ENCODE measurements at regions not wholly inside any gene's neighbourhood (a gene's known extent, or its start where the extent isn't known, plus 50 kb on each side); places are given as distances from the start of the nearest gene placed in this dataset.
"Not testable (repeated sequence)": the region's sequence is repeated elsewhere in the genome, so short reads cannot be mapped to it uniquely, and the experiment has no call there.

- Histone ChIP-seq H3K9me3 (ENCODE audit: control insufficient read depth, insufficient read depth, low read length) (no peaks in the 10 kb centered on the region), H3K4me1 (ENCODE audit: insufficient read depth, low read length) (no peaks in the 10 kb centered on the region; the same call in 1 of the 2 replicates), H3K36me3 (ENCODE audit: insufficient read depth, low read length) (no peaks in the 10 kb centered on the region; the same call in 1 of the 2 replicates), H3K9ac (ENCODE audit: low read depth, low read length) (no peak overlapping the region)
Measured at GRCh38 chr4:115562506-115562905, 449.1 kb upstream of the NDST4 start.

GRCh38 chr4:115548123-115548522, 434.7 kb upstream of the NDST4 start:
- Histone ChIP-seq H3K4me1 (ENCODE audit: insufficient read depth, low read length) (0 out of 2 replicates have a peak, but pooled peaks cover 4% of the 10 kb centered on the region), H3K36me3 (ENCODE audit: insufficient read depth, low read length) (no peaks in the 10 kb centered on the region), H3K9ac (ENCODE audit: low read depth, low read length) (no peak overlapping the region), H3K9me3 (ENCODE audit: control insufficient read depth, insufficient read depth, low read length) (no peaks in the 10 kb centered on the region; the same call in 1 of the 2 replicates)

GRCh38 chr4:115537387-115537786, 424.0 kb upstream of the NDST4 start:
- Histone ChIP-seq H3K4me1 (ENCODE audit: insufficient read depth, low read length) (no peaks in the 10 kb centered on the region), H3K9ac (ENCODE audit: low read depth, low read length) (no peak overlapping the region), H3K9me3 (ENCODE audit: control insufficient read depth, insufficient read depth, low read length) (no peaks in the 10 kb centered on the region)

GRCh38 chr4:115529126-115529525, 415.7 kb upstream of the NDST4 start:
- no peaks in the 10 kb centered on the region for H3K4me1 ChIP-seq (ENCODE audit: insufficient read depth, low read length)
- no peaks in the 10 kb centered on the region for H3K36me3 ChIP-seq (ENCODE audit: insufficient read depth, low read length)
- no peak overlapping the region for H3K9ac ChIP-seq (ENCODE audit: low read depth, low read length)
- H3K9me3 ChIP-seq (ENCODE audit: control insufficient read depth, insufficient read depth, low read length): no peaks in the 10 kb centered on the region

More at GRCh38 chr4:115537387-115537786, 424.0 kb upstream of the NDST4 start:
- H3K36me3 ChIP-seq (ENCODE audit: insufficient read depth, low read length): no peaks in the 10 kb centered on the region

GRCh38 chr4:115519476-115519875, 406.1 kb upstream of the NDST4 start:
- H3K4me1 ChIP-seq (ENCODE audit: insufficient read depth, low read length); H3K36me3 ChIP-seq (ENCODE audit: insufficient read depth, low read length); H3K9ac ChIP-seq (ENCODE audit: low read depth, low read length); H3K9me3 ChIP-seq (ENCODE audit: control insufficient read depth, insufficient read depth, low read length): not testable (repeated sequence)

GRCh38 chr4:115515772-115516171, 402.4 kb upstream of the NDST4 start:
- Histone ChIP-seq H3K36me3 (ENCODE audit: insufficient read depth, low read length) (no peaks in the 10 kb centered on the region), H3K9me3 (ENCODE audit: control insufficient read depth, insufficient read depth, low read length) (no peaks in the 10 kb centered on the region), H3K4me1 (ENCODE audit: insufficient read depth, low read length) (no peaks in the 10 kb centered on the region), H3K9ac (ENCODE audit: low read depth, low read length) (no peak overlapping the region)

GRCh38 chr4:115515366-115515765, 401.9 kb upstream of the NDST4 start:
- H3K9me3 ChIP-seq (ENCODE audit: control insufficient read depth, insufficient read depth, low read length): no peaks in the 10 kb centered on the region
- no peaks in the 10 kb centered on the region for H3K36me3 ChIP-seq (ENCODE audit: insufficient read depth, low read length)
- H3K4me1 ChIP-seq (ENCODE audit: insufficient read depth, low read length): no peaks in the 10 kb centered on the region
- no peak overlapping the region for H3K9ac ChIP-seq (ENCODE audit: low read depth, low read length)

GRCh38 chr4:115514675-115515074, 401.3 kb upstream of the NDST4 start:
- Histone ChIP-seq H3K4me1 (ENCODE audit: insufficient read depth, low read length) (no peaks in the 10 kb centered on the region), H3K36me3 (ENCODE audit: insufficient read depth, low read length) (no peaks in the 10 kb centered on the region), H3K9ac (ENCODE audit: low read depth, low read length) (no peak overlapping the region), H3K9me3 (ENCODE audit: control insufficient read depth, insufficient read depth, low read length) (no peaks in the 10 kb centered on the region)

GRCh38 chr4:115505326-115505725, 391.9 kb upstream of the NDST4 start:
- Histone ChIP-seq H3K36me3 (ENCODE audit: insufficient read depth, low read length) (no peaks in the 10 kb centered on the region), H3K4me1 (ENCODE audit: insufficient read depth, low read length) (no peaks in the 10 kb centered on the region), H3K9ac (ENCODE audit: low read depth, low read length) (no peak overlapping the region), H3K9me3 (ENCODE audit: control insufficient read depth, insufficient read depth, low read length) (no peaks in the 10 kb centered on the region)

DNA sequence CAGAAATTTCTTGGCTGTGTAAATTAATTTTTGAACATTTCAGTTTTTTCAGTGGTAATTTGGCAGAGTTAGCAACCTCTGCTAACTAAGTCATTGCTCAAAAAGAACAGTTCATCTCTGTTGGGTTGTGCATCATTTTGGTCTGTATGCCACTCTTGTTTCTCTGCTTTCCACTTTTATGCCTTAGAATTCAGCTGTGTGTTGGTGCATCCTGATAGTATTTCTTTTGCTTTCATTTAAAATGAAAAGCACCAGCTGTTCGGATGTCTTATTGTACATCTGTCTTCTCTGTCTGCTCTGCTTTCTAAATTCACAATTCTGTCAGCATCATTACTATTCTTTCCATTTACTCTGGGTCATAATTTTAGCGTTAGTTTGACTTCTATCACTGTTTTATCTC, 388.2 kb upstream of the NDST4 start:
- Histone ChIP-seq H3K9me3 (ENCODE audit: control insufficient read depth, insufficient read depth, low read length) (no peaks in the 10 kb centered on the region), H3K36me3 (ENCODE audit: insufficient read depth, low read length) (no peaks in the 10 kb centered on the region), H3K4me1 (ENCODE audit: insufficient read depth, low read length) (no peaks in the 10 kb centered on the region), H3K9ac (ENCODE audit: low read depth, low read length) (no peak overlapping the region)

- not testable (repeated sequence) for H3K36me3 ChIP-seq (ENCODE audit: insufficient read depth, low read length); H3K9ac ChIP-seq (ENCODE audit: low read depth, low read length); H3K4me1 ChIP-seq (ENCODE audit: insufficient read depth, low read length); H3K9me3 ChIP-seq (ENCODE audit: control insufficient read depth, insufficient read depth, low read length)
Measured at GRCh38 chr4:115493770-115494169, 380.4 kb upstream of the NDST4 start.

DNA sequence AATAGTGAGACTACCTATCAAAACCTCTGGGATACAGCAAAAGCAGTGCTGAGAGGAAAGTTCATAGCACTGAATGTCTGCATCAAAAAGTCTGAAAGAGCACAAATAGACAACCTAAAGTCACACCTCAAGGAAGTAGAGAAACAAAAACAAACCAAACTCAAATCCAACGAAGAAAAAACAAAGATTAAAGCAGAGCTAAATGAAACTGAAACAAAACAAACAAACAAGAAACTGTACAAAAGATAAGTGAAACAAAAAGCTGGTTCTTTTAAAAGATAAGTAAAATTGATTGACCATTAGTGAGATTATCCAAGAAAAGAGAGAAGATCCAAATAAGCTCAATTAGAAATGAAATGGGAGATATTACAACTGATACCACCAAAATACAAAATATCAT, 378.3 kb upstream of the NDST4 start:
- peaks cover 2% of the 10 kb centered on the region; the same call in 1 of the 2 replicates for H3K9me3 ChIP-seq (ENCODE audit: control insufficient read depth, insufficient read depth, low read length)
- H3K36me3 ChIP-seq (ENCODE audit: insufficient read depth, low read length): no peaks in the 10 kb centered on the region
- no peaks in the 10 kb centered on the region for H3K4me1 ChIP-seq (ENCODE audit: insufficient read depth, low read length)
- H3K9ac ChIP-seq (ENCODE audit: low read depth, low read length): no peak overlapping the region

DNA sequence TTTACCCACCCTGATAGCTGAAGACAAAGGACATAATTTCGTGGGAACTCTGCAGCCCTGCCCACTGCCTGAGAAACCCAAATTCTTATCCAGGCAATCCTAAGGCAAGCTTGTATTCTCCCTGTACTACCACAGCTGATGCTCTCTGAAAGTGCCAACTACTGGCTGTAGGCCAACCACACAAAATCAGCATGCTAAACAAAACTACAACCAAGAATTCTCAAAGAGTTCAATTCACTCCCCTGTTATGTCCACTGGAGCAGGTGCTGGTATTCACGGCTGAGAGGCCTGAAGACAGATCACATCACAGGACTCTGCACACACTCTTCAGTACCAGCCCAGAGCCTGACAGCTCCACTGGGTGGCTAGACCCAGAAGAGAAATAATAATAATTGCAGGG, 375.9 kb upstream of the NDST4 start:
- Histone ChIP-seq H3K4me1 (ENCODE audit: insufficient read depth, low read length) (no peaks in the 10 kb centered on the region), H3K9ac (ENCODE audit: low read depth, low read length) (no peak overlapping the region), H3K9me3 (ENCODE audit: control insufficient read depth, insufficient read depth, low read length) (no peaks in the 10 kb centered on the region), H3K36me3 (ENCODE audit: insufficient read depth, low read length) (no peaks in the 10 kb centered on the region)

DNA sequence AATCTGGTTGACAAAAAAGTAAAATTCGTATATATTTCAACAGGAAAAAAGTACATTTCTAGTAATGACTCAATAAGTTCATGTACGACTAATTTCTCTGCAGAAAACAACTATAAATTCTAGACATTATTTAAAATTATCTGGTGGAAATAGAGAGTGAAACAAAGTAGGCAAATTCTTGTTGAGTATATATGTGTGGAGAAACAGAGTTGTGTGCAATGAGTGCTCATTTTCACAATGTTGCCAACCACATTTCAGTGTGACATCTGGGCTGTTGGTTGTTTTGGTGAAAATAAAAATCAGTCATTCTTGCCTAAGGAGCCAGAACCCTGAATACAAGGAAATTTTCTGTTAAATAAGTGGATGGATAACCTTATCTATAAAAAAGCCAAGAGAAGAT, 372.0 kb upstream of the NDST4 start:
- no peaks in the 10 kb centered on the region for H3K9me3 ChIP-seq (ENCODE audit: control insufficient read depth, insufficient read depth, low read length)
- H3K4me1 ChIP-seq (ENCODE audit: insufficient read depth, low read length): no peaks in the 10 kb centered on the region
- H3K9ac ChIP-seq (ENCODE audit: low read depth, low read length): no peak overlapping the region
- H3K36me3 ChIP-seq (ENCODE audit: insufficient read depth, low read length): no peaks in the 10 kb centered on the region

DNA sequence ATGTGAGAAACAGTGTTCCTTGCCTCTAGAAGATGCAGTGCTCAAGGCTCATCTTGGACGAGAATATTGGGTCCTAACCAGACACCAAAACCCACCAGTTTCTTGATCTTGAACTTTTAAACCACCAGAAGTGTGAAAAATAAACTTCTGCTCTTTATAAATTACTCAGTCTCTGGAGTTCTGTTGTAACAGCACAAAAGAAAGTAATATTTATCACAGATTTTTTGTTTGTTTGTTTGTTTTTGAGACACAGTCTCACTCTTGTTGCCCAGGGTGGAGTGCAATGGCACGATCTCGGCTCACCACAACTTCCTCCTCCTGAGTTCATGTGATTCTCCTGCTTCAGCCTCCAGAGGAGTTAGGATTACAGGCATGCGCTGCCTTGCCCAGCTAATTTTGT, 371.1 kb upstream of the NDST4 start:
- H3K9me3 ChIP-seq (ENCODE audit: control insufficient read depth, insufficient read depth, low read length): no peaks in the 10 kb centered on the region
- no peaks in the 10 kb centered on the region for H3K36me3 ChIP-seq (ENCODE audit: insufficient read depth, low read length)
- H3K9ac ChIP-seq (ENCODE audit: low read depth, low read length): no peak overlapping the region
- no peaks in the 10 kb centered on the region for H3K4me1 ChIP-seq (ENCODE audit: insufficient read depth, low read length)

GRCh38 chr4:115470763-115471162, 357.3 kb upstream of the NDST4 start:
- Histone ChIP-seq H3K36me3 (ENCODE audit: insufficient read depth, low read length) (no peaks in the 10 kb centered on the region), H3K9ac (ENCODE audit: low read depth, low read length) (no peak overlapping the region), H3K4me1 (ENCODE audit: insufficient read depth, low read length) (no peaks in the 10 kb centered on the region), H3K9me3 (ENCODE audit: control insufficient read depth, insufficient read depth, low read length) (no peaks in the 10 kb centered on the region)
